Epidermal melanocyte (primary cell): ENCODE measurements at regions not wholly inside any gene's neighbourhood (a gene's known extent, or its start where the extent isn't known, plus 50 kb on each side); places are given as distances from the start of the nearest gene placed in this dataset.
"Not testable (repeated sequence)": the region's sequence is repeated elsewhere in the genome, so short reads cannot be mapped to it uniquely, and the experiment has no call there.

Experiments used
- DNase-seq: peaks from one replicate; pipeline ENCODE4 v3.0.0; 2011; ENCODE audit warnings: low spot score; ENCODE audit not compliant: insufficient read length

DNA sequence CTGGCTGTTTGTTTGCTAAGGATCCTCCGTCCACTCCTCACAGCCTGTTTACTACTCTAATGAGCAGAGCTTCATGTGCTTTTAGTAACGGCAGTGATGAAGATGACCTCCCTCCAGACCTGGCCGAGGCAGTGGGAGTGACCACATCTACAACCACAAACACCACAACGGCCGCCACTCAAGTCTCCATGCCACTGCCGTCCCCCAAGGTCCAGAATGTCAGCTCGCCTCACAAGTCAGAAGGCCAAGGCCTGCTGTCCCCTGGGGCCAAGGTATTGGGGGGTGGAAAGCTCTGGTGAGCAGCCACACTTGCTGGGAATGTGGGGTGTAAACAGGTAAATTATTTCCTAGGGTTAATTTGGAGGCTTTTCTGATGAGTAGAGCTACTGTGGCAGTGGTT is 926.4 kb downstream of the IPMK start:
- no peak for DNase-seq

DNA sequence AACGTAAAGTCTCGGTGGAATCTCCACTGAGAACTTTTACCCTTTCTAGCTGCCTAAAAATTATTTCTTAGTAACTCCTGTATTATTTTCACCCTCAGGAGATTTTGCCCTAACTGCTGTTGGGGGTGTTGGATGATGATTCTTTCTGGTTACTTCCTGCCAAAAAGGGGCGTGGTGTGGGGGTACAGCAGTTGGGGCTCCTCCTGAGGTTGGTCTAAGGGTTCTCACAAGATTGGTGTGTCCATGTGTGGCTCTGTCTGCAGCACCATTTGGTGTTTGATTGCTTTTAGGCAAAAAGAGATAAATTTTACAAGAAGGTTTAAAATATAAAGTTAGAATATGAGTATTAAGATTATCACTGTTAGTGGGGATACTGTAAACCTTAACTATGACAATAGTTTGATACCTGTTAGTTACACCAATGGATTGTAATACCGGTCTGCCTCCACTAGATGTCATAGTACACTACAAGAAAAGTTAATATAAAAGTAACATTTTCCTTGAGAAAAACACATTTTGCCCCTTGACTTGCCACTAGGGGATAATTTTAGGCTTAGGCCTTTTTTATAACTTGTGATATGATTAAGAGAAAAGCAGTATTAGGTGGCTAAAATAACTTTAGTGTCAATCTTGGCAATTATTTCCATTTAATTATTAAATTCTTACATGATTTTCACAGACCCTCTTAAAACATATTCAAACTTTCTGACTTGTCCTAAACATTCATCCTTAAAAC is 928.7 kb downstream of the IPMK start:
- peak; percentile 48 for DNase-seq

DNA sequence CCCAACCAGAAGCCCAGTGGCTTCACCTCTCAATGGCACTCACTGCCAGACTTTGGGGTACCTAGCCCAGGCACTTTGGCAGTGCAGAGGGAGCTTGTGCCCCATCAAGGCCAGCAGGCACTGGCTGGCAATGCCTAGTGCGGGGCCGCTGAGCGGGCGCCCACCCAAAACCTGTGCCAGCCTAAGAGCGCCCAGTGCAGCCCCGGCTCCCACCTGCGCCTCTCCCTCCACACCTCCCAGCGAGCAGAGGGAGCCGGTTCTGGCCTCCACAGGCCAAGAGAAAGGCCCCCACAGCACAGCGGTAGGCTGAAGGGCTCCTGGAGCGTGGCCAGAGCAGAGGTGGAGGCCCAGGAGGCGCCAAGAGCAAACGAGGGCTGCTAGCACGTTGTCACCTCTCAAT is 930.8 kb downstream of the IPMK start:
- DNase-seq = no peak

DNA sequence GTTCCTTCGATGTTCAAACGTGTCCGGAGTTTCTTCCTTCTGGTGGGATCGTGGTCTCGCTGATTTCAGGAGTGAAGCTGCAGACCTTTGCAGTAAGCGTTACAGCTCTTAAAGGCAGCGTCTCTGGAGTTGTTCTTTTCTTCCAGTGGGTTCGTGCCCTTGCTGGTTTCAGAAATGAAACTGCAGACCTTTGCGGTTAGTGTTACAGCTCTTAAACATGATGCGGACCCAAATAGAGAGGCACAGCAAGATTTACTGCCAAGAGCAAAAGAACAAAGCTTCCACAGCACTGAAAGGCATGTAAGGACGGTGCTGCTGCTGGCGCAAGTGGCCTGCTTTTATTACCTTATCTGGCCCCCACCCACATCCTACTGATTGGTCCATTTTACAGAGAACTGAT is 931.4 kb downstream of the IPMK start:
- no peak for DNase-seq

DNA sequence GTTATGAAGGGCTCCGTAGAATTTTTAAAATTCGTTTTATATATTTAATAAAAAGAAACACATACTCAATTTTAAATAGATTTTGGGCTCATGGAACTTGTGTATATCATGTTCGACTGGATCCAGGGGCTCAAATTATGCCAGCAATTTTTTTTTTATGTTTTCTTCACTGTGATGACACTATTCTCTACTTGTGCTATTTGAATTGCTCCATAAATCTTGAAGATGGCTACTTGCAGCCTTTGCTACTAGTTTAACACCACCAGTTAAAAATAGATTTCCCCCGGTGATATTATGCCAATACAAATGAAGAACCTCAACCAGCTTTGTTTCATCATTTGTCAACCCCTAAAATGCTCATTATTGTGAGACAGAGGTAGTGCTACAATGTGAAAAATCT is 933.2 kb downstream of the IPMK start:
- DNase-seq = no peak

DNA sequence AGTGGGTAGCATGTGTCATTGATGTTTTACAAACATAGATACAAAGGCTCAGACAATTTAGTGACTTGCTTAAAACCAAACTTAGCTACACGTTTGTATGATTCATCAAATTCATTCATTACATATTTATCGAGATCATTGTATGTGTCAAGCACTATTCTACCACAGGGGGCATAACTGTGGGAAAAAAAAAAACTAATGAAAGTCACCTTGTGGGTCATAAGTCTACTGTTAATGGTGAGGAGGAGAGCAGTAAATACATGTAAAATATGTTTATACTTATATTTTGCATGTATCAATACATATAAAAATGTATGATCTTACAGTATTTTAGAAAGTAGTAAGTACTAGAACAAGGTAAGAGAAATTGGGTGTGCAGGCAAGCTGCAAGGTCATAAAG is 933.8 kb downstream of the IPMK start:
- DNase-seq = no peak

DNA sequence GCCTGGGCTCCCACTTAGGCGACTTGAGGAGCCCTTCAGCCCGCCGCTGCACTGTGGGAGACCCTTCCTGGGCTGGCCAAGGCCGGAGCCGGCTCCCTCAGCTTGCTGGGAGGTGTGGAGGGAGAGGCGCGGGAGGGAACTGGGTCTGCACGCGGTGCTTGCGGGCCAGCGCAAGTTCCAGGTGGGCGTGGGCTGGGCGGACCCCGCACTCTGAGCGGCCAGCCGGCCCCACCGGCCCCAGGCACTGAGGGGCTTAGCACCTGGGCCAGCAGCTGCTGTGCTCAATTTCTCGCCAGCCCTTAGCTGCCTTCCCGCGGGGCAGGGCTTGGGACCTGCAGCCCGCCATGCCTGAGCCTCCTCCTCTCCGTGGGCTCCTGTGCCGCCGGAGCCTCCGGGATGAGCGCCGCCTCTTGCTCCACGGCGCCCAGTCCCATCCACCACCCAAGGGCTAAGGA is 946.3 kb downstream of the IPMK start:
- not testable (repeated sequence) for DNase-seq

DNA sequence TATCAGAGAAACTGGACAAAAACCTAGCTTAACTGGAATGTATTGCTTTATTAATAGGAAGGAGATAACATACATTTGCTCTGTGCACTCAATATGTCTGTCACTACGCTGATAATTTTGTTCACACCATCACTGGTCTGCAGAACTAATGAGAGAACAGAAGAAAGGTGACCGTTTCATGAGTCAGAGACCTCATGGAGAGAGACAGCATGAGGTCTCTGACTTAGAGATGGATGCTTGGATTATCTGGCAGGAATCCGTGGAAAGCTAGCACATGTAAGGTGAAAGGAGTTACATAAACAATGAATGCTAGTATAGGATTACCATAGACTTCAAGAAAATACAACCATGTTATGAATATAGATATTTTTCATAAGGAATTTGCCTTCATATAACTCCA is 947.3 kb downstream of the IPMK start:
- DNase-seq = no peak

DNA sequence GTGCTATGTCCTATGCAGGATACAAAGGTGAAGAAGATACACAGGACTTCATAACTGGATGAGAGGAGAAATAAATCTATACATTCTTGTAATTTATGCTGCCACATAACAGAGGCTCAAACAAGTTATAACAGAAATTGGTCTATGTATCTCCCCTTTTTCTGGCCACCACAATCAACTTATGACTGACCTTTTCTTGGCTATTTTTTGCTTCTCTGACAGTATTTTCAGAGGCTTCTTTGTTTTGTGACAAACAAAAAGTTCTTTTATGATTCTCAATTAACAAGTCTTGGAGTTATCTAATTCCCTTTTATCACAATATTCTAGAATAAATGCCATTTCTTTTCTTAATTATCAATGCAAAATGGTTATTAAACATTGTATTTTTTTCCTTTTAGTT is 953.0 kb upstream of the ZWINT start:
- DNase-seq = no peak

DNA sequence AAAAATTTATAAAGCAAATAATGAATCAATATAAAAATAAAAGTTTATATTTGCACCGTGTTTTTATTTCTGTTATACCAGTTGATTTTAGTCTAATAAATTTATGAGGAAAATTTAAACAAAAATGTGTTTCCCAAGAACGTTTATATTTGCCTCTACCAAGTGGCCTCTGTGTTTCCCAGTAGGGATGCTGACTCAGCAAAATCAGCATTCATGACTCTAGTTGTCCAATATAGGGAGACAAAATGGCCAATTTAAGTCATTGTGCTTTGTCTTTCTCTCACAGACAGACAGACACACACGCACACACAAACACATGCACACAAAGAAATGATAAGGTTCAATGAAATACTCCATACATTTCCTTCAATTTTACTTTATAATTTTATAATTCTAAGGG is 942.5 kb upstream of the ZWINT start:
- DNase-seq = no peak

DNA sequence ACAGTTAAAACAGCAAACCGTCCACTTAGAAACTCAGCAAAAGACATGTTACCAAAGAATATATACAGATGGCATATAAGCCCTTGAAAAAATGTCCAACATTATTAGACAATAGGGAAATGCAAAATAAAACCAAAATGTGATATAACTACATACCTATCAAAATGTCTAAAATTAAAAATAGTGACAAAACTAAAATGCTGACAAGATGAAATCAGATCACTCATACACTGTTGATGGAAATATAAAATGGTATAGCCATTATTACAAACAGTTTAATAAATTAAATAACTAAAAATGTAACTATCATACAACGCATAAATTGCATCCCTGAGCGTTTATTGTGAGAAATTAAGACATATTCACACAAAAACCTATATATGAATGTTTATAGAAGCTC is 939.7 kb upstream of the ZWINT start:
- DNase-seq = no peak

DNA sequence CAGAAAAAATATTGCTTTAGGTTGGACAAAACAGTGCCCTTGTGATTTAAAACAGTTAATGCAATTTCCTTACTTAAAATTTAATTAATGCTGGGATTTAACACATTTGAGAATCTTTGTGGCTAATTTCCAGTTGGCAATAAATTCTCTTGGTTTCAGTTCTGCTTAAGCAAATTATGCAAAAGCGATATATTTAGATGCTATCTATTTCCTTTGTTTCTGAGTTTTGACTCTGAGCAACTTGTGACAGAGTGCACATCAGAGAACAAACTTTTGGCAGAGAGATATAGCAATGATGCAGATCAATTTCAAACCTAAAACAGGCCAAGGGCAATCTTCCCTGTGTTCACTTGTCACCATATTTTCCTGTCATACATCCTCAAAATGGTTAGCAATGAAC is 933.6 kb upstream of the ZWINT start:
- no peak for DNase-seq

DNA sequence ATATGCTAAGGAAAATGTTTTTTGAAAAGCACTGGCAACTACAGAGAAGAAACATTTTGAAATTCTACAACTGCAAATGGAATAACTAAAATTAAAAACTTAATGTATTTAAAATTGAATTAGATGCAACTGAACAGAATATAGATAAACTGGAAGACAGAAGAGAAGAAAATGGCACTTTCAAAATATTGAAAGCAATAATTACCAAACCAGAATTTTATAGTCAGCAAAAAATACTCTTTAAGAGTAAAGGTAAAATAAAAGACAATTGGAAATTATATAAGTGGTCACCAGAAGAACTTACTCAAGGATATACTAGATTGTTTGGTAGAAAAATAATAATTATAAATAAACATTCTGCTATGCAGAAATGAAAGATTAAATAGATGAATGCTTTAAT is 927.7 kb upstream of the ZWINT start:
- no peak for DNase-seq

DNA sequence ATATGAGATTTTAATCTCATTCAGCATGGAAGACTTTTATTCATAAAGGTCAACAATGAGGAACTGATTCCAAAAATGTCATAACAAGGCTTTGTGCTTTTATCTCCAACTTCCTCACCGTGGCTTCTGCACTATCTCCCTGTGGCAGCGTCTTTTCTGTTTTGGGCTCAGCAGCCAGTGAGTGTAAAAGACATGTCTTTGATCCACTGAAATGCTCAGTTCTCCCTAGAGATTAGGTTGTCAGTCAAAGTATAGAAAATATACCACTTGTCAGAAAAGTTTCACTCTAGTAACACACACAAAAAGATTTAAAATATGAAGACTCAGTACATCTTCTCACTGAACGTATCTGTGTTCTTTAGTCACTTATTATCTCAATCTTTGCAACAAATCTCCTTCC is 901.8 kb upstream of the ZWINT start:
- no peak for DNase-seq

DNA sequence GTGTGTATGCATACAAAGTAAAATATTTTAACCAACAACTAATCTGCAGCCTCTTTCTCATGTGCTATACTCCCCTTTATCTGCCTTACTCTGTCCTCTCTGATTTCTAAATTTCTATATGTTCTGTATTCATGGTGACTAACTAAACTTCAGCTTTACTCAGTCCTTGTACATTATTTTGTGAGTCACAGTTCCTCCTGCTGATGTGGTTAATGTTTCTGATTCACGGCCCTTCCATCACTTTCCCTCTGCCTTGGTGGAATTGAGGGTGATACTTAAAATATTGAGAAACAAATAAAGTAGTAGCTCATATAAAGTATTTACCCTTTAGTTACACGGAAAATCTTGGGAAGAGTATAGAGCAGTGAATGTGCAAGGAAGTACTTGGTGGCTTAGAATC is 899.1 kb upstream of the ZWINT start:
- DNase-seq = no peak

DNA sequence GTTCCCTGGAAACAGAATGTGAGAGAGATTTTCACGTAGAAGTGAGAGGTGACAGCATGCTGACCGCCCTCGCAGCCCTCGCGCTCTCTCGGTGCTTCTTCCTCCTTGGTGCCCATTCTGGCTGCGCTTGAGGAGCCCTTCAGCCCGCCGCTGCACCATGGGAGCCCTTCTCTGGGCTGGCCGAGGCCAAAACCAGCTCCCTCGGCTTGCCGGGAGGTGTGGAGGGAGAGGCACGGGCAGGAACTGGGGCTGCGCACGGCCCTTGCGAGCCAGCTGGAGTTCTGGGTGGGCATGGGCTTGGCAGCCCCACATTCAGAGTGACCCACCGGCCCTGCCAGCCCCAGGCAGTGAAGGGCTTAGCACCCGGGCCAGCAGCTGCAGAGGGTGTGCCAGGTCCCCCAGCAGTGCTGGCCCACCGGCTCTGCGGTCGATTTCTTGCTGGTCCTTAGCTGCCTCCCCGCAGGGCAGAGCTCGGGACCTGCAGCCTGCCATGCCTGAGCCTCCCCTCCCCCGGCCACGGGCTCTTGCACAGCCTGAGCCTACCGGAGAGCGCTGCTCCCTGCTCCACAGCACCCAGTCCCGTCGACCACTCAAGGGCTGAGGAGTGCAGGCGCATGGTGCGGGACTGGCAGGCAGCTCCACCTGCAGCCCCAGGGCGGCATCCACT is 888.7 kb upstream of the ZWINT start:
- no peak for DNase-seq

DNA sequence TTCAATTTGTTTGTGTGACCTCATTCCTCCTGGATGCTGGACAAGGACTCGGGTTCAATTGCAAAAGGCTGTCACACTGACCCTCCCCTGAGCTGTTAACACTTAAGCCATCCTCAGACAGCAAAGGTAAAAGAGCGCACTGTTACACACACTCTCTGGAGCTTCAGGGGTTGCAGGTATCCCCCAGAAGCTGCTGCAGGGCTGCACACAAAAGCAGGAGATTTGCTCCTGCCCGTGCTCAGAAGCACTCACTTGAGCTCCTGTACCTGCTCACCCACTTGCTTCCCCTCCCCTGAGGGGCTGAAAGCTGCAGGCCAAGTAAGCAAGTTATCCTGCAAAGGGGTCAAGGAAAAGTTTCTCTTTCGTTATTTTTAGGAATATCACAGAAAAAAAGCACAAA is 886.2 kb upstream of the ZWINT start:
- DNase-seq = no peak

DNA sequence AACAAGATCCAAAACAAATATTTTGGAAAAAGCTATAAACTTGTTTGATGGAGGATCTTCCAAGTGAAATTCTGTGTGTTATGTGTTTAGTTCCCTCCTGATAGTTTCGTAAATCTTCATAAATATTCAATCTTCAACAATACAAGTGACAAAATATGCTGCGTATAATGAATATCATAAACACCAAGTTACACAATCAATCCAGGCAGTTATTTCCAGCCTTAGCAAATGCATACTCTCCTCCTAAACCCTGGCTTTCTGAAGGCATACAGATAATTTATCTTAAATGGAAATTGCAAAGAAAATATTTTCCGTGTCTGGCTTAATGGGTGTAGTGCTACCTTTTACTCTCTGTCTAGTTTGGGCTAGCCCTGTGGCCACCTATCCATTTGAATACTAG is 864.9 kb upstream of the ZWINT start:
- DNase-seq = no peak

DNA sequence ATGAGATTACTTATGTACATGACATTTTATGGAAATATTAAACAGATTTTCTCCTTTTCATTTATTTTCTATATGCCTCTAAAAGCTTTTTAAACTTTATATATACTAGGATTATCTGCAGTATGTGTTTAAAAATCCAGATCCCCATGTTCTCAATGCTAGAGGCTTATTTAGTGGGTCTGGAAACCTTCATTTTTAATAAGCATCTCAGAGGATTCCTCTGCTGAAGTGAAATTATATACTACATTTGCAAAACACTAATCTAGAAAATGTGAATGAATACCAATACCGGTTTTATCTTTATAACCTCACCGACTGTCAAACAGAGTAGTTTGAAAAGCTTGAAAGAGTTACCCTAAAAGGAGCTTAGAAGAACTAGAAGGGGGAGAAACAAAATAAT is 863.8 kb upstream of the ZWINT start:
- DNase-seq = no peak

DNA sequence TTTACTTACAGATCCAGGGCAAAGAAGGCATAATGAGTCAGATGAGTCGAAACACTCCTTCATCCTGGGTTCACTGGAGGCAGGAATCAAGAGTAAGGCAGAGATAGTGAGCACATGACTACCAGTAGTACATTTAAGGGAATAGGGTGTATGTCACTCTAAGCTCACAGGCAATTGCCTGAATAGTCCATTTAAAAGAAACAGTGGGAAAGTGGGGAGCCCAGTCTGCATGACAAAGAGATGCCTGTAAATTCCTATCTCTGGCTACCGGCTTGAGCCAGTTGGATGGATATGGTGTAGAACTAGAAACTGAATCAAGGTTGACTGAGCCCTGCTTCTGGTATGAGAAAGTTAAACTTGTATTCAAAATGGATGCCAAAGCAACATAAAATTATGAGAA is 861.5 kb upstream of the ZWINT start:
- DNase-seq = no peak

DNA sequence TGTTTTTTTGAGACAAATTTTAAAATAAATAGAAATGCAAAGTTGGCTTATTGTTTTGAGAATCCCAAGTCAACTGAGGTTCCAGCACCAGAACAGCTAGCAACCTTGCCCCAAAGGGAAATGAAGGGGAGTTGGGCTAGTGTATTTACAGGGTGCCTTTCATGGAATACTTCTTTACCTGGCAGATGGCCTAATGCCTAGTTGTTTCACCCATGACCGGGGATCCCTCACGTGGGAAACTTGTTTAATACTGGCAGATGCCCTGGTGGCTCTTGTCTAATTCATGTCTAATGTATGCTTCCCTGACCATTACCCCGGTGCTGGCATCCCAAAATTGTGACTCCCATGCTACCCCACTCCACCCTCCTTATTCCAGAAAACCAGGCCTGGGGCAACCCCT is 861.1 kb upstream of the ZWINT start:
- DNase-seq = no peak

DNA sequence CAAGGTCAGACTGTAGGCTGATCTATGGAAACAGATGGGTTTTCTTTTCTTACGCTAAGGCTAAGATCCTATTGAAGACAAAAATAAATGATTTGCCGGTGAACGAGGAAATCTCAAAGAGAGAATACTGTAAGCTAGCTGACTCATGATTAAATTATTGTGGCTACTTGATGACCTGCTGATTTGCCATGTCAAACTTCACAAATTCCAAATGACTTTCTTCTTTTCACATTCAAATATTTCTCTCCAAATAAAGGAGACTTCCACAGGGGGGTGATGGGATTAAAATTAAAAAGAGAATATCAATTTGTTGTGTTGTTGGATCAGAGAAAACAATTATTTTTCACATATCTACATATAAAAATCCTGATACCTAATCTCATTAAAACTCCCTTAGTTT is 860.6 kb upstream of the ZWINT start:
- no peak for DNase-seq

DNA sequence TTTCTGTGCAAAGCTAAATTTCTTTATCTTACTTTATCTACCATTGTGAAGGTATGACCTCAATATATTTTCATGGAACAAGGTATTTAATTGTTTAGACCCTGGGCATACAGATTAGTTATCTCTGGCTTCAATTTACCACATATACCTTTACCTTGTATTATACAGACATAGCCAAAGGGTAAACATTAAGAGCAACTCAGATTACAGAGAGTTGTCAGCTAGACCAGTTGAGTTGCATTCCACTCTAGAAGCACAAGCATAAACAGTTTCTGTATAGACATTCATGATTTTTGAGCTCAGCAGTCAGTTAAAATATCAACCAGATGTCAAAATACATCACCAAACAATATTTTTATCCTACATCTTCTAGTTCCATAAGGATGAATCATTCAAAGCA is 857.3 kb upstream of the ZWINT start:
- no peak for DNase-seq
